ENCODE measurements at regions not wholly inside any gene's neighbourhood (a gene's known extent, or its start where the extent isn't known, plus 50 kb on each side); places are given as distances from the start of the nearest gene placed in this dataset.

DNA sequence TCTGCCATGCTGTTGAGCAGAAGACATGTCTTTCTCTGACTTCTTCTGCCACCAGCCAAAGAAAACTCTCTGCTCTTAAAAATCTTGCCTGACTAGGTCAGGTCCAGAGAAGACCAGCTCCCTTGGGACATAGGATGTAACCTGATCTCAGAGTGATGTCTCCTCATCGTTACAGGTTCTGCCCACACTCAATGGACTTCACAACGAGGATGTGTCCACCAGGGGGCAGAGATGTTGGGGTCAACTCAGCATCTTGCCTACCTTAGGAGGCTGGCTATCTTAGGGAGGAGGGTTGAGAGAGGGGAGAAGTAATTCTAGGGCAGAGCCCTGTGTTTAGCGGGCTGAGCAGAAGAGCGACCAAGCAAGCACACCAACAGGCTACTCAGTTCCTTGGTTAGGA, 207.6 kb upstream of the CDH4 start:
- TF ChIP-seq, protein P1, sequence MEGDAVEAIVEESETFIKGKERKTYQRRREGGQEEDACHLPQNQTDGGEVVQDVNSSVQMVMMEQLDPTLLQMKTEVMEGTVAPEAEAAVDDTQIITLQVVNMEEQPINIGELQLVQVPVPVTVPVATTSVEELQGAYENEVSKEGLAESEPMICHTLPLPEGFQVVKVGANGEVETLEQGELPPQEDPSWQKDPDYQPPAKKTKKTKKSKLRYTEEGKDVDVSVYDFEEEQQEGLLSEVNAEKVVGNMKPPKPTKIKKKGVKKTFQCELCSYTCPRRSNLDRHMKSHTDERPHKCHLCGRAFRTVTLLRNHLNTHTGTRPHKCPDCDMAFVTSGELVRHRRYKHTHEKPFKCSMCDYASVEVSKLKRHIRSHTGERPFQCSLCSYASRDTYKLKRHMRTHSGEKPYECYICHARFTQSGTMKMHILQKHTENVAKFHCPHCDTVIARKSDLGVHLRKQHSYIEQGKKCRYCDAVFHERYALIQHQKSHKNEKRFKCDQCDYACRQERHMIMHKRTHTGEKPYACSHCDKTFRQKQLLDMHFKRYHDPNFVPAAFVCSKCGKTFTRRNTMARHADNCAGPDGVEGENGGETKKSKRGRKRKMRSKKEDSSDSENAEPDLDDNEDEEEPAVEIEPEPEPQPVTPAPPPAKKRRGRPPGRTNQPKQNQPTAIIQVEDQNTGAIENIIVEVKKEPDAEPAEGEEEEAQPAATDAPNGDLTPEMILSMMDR (conservative IDR thresholded peaks at IDR 0.05), result peak; percentile 30
- no peak overlapping the region for H3K27ac Mint-ChIP-seq (ENCODE audit: unreplicated experiment)
- DNase-seq (ENCODE audit: low read depth, low spot score), result peak; percentile 18
- peaks cover 5% of the 10 kb centered on the region for H3K9me3 Mint-ChIP-seq
- peaks cover 3% of the 10 kb centered on the region for H3K4me1 Mint-ChIP-seq
- no peak overlapping the region for H3K4me3 Mint-ChIP-seq
- peaks cover 5% of the 10 kb centered on the region for H3K36me3 Mint-ChIP-seq (ENCODE audit: low read depth)
- H3K27me3 Mint-ChIP-seq (ENCODE audit: low read depth), result peaks cover 8% of the 10 kb centered on the region

DNA sequence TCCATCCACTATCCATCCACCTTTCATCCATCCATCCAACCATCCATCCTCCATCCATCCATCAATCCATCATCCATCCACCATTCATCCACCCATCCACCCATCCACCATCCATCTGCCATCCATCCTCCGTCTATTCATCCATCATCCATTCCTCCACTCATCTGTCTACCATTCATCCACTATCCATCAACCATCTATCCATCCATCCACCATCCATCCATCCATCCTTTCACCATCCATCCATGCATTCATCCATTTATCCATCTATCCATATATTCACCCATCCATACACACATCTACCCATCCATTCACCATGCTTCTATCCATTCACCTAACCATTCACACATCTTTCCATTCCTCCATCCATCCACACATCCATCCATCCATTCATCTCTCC, 207.0 kb upstream of the CDH4 start:
- peaks cover 8% of the 10 kb centered on the region for H3K27me3 Mint-ChIP-seq (ENCODE audit: low read depth)
- no peak overlapping the region for H3K27ac Mint-ChIP-seq (ENCODE audit: unreplicated experiment)
- H3K36me3 Mint-ChIP-seq (ENCODE audit: low read depth), result peaks cover 5% of the 10 kb centered on the region
- no peak overlapping the region for H3K4me3 Mint-ChIP-seq
- peaks cover 3% of the 10 kb centered on the region for H3K4me1 Mint-ChIP-seq
- TF ChIP-seq, protein P1 (conservative IDR thresholded peaks at IDR 0.05), result no peak
- DNase-seq (ENCODE audit: low read depth, low spot score), result no peak
- peaks cover 5% of the 10 kb centered on the region for H3K9me3 Mint-ChIP-seq

DNA sequence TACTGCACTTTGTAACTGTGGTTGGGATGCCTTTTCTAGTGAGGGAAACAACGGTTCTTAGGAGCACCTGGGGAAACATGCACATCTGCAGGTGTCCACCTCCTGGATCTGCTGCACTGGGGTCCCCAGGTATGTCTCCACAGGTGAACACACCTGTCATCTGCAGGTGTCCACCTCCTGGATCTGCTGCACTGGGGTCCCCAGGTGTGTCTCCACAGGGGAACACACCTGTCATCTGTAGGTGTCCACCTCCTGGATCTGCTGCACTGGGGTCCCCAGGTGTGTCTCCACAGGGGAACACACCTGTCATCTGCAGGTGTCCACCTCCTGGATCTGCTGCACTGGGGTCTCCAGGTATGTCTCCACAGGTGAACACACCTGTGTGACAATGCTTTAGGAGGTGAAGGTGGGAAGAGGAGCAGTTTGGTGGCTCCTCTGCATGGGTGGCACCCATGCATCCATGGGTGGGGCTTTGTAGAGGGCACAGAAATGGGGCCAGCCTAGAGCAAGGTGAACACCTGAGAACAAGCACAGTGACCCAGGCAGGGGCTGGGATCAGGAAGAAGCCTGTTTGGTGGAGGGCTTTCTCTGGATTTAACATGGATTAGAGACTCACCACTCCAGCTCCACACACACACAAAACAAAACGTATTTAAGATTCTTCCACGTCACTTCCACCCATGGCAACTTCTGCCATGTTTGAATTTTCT, 206.0 kb upstream of the CDH4 start:
- Mint-ChIP-seq H3K4me1 (peaks cover 3% of the 10 kb centered on the region), H3K4me3 (no peak overlapping the region), H3K27ac (ENCODE audit: unreplicated experiment) (no peak overlapping the region), H3K36me3 (ENCODE audit: low read depth) (peaks cover 5% of the 10 kb centered on the region), H3K9me3 (peaks cover 5% of the 10 kb centered on the region), H3K27me3 (ENCODE audit: low read depth) (peaks cover 8% of the 10 kb centered on the region)
- TF ChIP-seq, protein P1 (conservative IDR thresholded peaks at IDR 0.05), result no peak
- peak; percentile 99 for DNase-seq (ENCODE audit: low read depth, low spot score)

DNA sequence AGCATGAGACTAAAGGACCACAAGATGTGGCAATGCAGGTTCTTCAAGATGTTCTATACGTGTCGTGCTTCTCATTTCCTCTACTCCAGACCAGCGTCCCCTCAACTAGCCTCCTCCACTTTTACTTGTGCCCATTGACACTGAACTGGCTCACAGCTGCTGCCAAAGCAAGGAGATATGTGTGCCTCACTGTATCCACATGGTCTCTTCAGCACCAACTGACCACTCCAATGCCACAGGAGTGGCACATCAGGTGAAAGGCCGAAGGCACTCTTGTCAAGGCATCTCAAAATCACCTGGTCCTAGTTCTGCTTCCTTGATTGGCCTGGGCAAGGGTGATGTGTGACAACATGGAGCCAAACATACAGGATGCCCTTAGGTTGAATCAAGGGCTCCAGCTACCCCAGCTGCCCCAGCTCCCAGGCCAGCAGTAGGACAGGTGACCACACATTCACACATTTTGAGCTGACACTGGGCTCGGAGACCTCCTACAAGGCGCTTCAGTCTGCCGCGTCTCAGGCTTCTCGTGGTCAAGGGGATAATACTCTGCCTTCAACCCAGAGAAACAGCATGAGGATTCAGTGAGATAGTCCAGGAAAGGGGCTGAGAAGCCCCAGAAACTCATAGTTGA, 205.2 kb upstream of the CDH4 start:
- peaks cover 5% of the 10 kb centered on the region for H3K36me3 Mint-ChIP-seq (ENCODE audit: low read depth)
- peaks cover 3% of the 10 kb centered on the region for H3K4me1 Mint-ChIP-seq
- H3K27ac Mint-ChIP-seq (ENCODE audit: unreplicated experiment), result no peak overlapping the region
- TF ChIP-seq, protein P1 (conservative IDR thresholded peaks at IDR 0.05), result no peak
- peak overlapping the region; percentile 39 for H3K4me3 Mint-ChIP-seq
- H3K9me3 Mint-ChIP-seq, result peaks cover 5% of the 10 kb centered on the region
- H3K27me3 Mint-ChIP-seq (ENCODE audit: low read depth), result peaks cover 6% of the 10 kb centered on the region
- no peak for DNase-seq (ENCODE audit: low read depth, low spot score)

DNA sequence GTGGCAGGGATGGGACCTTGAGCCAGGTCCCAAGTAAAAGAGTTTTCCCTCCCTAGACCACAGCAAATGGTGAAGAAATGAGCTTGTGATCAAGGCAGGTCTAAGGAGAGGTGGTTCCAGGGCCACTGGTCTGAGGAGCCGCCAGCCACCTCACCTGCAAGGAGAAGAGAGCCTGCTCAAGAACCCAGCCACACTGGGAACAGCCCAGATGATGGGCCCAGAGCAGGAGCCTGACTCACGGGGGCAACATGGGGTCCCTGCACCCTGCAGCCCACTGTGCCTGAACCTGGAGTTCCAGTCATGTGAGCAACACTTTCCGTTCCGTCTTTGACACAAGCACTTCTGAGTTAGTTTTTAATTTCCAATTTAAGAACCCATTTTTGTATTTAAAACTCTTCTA, 204.5 kb upstream of the CDH4 start:
- TF ChIP-seq, protein P1 (conservative IDR thresholded peaks at IDR 0.05), result no peak
- H3K4me3 Mint-ChIP-seq, result peak overlapping the region; percentile 39
- H3K36me3 Mint-ChIP-seq (ENCODE audit: low read depth), result peaks cover 5% of the 10 kb centered on the region
- H3K9me3 Mint-ChIP-seq, result peaks cover 5% of the 10 kb centered on the region
- H3K27me3 Mint-ChIP-seq (ENCODE audit: low read depth), result peaks cover 10% of the 10 kb centered on the region
- DNase-seq (ENCODE audit: low read depth, low spot score), result no peak
- H3K4me1 Mint-ChIP-seq, result peaks cover 3% of the 10 kb centered on the region
- no peak overlapping the region for H3K27ac Mint-ChIP-seq (ENCODE audit: unreplicated experiment)

All from neural crest cell (in vitro differentiated cells).